ENCODE measurements at regions not wholly inside any gene's neighbourhood (a gene's known extent, or its start where the extent isn't known, plus 50 kb on each side); places are given as distances from the start of the nearest gene placed in this dataset.

DNA sequence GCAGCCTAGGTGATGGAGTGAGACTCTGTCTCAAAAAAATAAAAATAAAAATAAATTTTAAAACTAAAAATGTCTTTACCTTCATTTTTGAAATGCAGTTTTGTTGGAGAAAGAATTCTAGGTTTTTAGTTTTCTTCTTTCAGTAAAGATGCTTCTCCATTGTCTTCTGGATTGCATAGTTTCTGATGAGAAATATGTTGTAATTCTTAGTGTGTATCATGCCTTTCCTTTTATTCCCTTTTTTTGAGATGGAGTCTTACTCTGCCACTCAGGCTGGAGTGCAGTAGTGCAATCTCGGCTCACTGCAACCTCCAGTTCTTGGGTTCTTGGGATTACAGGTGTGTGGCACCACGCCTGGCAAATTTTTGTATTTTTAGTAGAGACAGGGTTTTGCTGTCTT is 130.0 kb upstream of the FBXO11 start:
- no peak for TF ChIP-seq DIDO1 (tag; IDR thresholded peaks at IDR 0.05; ENCODE audit: low read depth)
- TF ChIP-seq, protein P1, sequence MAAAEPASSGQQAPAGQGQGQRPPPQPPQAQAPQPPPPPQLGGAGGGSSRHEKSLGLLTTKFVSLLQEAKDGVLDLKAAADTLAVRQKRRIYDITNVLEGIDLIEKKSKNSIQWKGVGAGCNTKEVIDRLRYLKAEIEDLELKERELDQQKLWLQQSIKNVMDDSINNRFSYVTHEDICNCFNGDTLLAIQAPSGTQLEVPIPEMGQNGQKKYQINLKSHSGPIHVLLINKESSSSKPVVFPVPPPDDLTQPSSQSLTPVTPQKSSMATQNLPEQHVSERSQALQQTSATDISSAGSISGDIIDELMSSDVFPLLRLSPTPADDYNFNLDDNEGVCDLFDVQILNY (CRISPR knock-in tag; IDR thresholded peaks at IDR 0.05), result no peak
- no peak for TF ChIP-seq EZH2 (IDR thresholded peaks at IDR 0.05; ENCODE audit: borderline replicate concordance, low read depth, low read length)
- TF ChIP-seq, protein P2, sequence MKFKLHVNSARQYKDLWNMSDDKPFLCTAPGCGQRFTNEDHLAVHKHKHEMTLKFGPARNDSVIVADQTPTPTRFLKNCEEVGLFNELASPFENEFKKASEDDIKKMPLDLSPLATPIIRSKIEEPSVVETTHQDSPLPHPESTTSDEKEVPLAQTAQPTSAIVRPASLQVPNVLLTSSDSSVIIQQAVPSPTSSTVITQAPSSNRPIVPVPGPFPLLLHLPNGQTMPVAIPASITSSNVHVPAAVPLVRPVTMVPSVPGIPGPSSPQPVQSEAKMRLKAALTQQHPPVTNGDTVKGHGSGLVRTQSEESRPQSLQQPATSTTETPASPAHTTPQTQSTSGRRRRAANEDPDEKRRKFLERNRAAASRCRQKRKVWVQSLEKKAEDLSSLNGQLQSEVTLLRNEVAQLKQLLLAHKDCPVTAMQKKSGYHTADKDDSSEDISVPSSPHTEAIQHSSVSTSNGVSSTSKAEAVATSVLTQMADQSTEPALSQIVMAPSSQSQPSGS (CRISPR knock-in tag; IDR thresholded peaks at IDR 0.05), result no peak
- no peak for TF ChIP-seq ETS2 (tag; IDR thresholded peaks at IDR 0.05; ENCODE audit: borderline replicate concordance, poor library complexity, severe bottlenecking)

Data from K562 (cell line).